Forelimb muscle (tissue), 1 donor: ENCODE measurements at regions not wholly inside any gene's neighbourhood (a gene's known extent, or its start where the extent isn't known, plus 50 kb on each side); places are given as distances from the start of the nearest gene placed in this dataset.
"Not testable (repeated sequence)": the region's sequence is repeated elsewhere in the genome, so short reads cannot be mapped to it uniquely, and the experiment has no call there.

ENCODE experiments used
- DNase-seq: peaks from one replicate; pipeline ENCODE4 v3.0.0-alpha.2; 2013; ENCODE audit warnings: low read depth

DNA sequence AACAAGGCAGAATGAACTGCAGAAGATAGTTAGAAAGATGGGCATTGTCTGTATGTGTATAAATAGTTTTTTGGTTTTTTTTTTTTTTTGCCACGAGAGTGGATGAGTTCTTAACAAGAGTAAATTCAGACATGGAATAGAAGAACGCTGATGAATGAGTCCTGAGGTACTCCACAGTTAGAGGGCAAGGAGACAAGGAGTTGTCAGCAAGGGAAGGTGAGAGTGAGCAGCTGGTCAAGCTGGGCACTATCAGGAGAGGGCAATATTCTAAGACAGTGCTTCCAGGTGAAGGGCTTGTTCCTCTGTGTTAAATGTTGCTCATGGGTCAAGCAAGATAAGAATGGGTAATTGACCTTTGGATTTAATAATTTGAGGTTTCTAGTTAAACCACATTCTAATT is 138.6 kb upstream of the FAM78B start:
- DNase-seq, result no peak

DNA sequence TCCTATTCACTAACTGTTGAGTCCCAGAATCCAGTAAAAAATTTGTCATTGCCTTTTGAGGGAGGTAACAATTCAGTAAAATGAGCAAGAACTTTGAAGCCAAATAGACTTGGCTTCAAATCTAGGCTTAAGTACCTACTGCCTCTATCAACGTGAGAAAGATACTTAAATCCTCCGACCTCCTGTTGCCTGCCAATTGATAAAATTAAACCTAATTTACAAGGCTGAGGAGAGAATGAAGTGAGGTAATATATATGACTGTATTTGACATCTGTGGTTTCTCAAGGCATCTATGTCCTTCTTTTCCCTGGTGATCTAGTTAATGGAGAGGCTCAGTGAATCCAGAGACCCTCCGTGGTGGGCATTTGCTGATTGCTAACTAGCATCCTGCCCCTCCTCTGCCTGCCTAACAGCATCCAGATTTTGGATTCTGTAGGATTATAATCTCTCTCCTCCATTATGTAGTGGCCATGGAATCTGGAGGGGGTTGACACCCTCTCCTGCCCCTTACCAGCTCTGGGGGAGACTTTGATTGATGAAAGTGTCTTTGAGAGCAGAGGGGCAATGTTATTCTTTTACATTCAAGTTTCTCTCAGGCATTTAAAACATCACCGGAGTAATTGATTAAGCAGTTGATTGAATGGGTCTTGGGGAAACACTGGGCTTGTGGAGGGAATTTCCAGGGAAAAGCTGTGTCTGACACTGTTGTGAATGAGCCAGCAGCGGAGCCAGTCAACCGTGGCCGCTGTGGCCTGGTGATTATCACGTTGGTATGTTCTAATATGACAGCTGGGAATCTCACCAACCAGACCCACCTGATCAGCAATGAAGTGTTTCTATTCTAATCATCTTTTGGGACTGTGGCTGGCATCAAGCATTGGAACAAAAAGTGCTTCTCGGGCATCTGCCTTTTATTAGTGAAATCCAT is 140.7 kb upstream of the FAM78B start:
- DNase-seq, result no peak

DNA sequence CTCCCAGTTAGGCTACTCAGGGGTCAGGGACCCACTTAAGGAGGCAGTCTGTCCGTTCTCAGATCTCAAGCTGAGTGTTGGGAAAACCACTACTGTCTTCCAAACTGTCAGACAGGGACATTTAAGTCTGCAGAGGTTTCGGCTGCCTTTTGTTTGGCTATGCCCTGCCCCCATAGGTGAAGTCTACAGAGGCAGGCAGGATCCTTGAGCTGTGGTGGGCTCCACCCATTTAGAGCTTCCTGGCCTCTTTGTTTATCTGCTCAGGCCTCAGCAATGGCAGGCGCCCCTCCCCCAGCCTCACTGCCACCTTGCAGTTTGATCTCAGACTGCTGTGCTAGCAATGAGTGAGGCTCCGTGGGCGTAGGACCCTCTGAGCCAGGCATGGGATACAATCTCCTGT is 149.5 kb upstream of the FAM78B start:
- not testable (repeated sequence) for DNase-seq

DNA sequence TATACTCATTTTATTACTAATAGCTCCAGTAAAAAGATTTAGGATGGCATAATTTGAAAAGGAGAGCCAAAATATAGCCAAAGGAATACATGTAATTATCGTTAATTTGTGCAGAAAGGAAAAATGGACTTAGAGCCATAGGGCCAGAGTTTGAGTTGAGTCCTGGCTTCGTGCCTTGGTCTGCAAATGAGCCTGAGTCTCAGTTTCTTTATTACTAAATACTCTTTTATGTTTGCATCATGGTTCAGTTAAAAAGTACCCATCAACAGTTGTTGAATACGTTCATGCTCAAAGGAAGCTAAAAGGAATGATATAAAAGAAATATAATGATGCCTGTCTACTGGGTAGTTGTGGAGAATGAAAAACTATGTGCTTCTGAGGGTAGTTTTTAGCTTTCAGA is 155.7 kb upstream of the FAM78B start:
- no peak for DNase-seq

DNA sequence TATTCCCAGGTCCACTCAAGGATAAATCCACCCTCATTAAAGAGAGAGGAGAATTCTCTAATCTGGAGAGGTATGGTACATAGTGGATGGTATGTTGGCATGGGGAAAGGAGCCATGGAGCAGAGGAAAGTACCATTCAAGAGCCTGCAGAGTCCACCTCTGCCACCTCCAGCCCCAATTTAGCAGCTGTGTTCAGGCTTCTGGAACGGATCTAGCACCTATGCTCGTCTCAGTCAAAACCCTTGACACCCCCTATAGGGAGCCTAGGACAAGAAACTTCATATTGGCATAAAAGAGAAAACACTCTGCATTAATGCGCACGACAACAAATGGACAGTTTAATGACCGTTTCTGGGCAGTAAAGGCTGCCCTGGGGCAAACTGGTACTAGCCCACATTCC is 161.1 kb upstream of the FAM78B start:
- DNase-seq, result no peak

DNA sequence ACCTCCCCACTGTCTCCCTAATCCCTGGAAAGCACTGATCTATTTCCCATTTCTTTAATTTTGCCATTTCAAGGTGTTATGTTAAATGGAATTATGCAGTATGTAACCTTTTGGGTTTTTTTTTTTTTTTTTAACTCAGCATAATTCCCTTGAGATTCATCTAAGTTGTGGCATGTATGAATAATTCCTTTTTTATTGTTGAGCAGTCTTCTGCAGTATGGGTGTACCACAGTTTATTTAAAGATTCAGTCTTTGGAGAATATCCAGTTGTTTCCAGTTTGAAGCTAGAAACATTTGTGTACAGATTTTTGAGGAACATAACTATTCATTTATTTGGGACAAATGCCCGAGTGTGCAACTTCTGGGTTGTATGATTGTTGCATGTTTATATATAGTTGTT is 162.2 kb upstream of the FAM78B start:
- DNase-seq, result no peak

DNA sequence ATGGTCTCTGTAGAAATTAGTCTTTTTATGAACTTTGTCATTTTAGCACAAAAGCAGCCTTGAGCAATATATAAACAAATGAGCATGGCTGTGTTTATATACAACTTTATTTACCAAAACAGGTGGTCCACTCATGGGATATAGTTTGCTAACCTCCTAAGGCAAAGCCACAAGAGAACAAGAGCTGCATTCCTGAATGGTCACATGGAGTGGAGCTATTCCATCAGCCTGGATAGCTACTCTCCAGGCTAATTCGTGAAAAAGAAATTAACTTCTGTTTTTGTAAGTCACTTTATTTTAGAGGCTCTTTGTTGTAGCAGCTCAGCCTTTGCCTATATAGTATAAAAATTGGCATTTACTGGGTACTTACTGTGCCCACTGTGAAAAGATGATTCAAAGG is 163.3 kb upstream of the FAM78B start:
- no peak for DNase-seq

DNA sequence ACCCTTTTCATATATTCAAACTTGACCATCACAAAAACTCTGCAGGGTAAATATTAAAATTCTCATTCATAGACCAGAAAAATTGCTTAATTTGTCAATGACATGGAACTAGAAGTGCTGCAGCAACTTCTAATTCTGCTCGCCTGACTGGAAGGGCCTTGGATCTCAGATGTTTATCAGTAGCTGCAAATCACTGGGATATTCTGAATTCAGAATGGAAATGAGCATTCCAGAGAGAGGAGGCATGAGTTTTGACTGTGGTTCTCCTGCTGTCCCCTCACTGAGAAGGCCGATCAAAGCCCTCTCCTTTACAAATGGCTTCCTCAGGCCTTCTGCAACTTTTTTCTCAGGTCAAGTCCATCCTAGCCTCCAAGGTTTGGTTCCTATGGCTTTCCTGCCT is 171.3 kb upstream of the FAM78B start:
- no peak for DNase-seq

DNA sequence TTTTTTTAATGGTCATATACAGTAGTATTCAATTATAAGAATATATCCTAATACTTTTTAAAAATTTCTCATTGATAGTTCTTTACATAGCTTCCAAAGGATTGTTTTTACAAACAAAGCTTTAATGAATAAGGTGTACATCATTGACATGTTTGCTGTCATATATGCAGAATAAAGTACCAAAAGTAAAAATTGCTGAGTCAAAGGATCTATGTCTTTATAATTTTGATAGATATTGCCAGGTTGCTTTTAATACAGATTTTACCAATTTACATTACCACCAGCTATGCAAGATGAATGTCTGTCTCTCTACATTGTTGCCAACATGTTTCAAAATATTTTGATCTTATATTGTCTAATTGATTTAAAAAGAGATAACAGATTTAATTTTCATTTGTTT is 173.9 kb upstream of the FAM78B start:
- DNase-seq, result no peak

DNA sequence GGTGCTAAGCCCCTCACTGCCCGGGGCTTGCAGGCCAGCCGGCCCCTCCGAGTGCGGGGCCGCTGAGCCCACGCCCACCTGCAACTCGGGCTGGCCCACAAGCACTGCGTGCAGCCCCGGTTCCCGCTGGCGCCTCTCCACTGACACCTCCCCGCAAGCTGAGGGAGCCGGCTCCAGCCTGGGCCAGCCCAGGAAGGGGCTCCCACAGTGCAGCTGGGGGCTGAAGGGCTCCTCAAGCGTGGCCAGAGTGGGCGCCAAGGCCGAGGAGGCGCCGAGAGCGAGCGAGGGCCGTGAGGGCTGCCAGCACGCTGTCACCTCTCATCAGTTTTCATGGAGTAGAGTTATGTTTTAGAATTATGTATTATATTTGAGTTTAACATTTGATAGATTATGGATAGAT is 176.5 kb upstream of the FAM78B start:
- DNase-seq, result no peak

DNA sequence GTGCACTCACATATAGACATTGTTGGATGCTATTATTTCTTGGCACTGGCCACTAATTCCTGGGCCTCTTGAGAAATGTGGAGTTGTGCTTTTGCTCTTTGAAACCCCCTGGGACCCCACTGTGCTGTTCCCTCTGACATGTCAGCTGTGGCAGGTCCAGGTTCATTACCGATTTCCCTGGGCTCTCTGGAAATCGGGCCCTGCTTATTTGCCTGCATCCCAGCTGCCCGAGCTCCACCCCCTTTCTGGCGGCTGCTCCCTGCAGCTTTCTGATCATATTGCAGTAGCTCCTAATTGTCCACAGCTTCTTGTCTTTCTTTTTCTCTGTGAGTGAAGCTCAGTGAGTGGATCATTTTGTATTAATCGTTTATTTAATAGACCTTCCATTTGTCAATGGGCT is 183.7 kb upstream of the FAM78B start:
- no peak for DNase-seq

DNA sequence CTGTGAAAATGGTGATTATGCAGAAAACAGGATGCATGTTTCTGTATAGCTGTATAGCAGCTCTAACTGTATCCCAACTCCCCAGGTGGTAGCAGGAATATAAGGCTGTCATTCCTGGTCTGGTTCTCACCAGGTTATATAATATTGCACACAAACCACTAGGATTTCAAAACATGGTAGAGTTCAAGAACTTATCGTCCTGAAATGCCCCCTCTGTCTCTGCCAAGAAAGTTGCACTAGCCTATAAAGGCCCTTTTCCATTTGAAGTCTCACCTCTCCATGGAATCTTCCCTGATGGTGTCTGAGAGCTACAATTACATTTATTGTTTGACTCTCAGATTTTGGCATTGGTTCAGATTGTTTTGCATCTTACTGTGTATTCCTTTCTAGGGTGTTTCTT is 184.9 kb upstream of the FAM78B start:
- DNase-seq, result no peak

DNA sequence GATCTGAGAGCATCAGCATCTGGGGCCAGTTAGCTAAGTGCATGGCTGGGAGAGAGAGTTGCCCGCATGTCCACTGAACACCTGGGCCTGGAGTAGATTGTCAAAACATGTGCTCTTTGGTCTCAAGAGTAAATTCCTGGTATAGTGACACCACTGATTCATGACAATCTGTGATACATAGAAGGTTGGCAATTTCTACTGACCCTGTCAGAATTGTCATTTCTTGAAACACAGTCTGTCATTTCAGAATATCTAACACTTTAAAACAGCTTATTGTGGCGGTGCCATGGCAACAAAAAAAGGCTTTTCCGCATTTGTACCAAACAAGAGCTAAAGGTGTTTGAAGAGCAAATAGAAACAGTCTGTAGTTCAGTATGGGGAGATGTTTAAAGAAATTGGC is 186.4 kb upstream of the FAM78B start:
- no peak for DNase-seq

DNA sequence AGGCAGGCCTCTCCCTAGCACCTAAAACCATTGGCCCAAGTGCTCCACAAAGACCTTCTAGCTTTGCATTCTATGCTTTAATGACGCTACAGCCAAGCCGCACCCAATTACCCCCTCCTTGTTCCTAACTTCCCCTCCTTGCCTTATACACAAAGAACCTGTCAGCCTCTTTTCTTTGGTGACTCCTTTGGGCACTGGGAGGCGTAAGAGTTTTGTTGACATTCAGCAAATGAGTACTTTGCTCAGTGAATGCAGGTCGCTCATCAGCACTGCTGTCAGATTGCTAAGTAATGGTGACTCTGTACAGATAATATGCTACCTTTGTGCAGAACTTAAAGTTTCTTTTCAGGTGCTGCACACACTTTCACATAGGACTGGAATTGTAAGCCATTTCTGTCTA is 187.6 kb upstream of the FAM78B start:
- no peak for DNase-seq

DNA sequence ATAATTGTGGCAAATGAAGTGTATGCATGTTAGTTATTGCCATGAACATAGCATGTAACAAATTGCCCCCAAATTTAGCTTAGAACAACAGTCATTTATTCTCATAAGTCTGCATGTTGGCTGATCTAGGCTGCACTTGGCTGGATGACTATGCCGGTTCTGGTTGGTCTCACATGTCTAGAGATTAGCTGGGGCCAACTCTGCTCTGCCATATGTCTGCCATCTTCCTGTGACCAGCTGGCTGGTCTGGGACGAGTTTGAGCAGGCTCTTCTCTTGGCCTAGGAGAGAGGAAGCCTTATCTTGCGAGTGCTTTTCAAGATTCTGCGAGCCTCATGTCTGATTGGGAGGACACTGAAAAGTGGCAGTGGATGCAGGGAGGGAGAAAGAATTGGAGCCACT is 198.3 kb upstream of the FAM78B start:
- DNase-seq, result no peak

DNA sequence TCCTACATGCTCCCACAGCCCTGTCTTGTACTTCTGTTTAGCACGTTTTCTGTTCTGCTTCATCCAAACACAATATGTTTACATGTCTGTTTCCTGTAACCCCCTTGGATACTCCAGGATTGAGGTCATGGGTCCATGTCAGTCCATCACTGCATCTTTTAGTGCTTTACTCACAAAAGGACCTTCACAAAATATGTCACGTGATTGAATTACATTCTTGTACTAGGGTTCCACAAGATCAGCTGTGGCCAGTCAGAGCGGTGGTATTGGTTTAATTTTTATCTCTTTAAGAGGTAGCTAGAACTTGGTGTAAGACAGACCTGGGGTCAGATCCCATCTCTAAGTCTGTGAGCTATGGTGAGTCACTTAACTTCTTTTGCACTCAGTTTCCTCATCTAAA is 201.2 kb upstream of the FAM78B start:
- DNase-seq, result no peak

DNA sequence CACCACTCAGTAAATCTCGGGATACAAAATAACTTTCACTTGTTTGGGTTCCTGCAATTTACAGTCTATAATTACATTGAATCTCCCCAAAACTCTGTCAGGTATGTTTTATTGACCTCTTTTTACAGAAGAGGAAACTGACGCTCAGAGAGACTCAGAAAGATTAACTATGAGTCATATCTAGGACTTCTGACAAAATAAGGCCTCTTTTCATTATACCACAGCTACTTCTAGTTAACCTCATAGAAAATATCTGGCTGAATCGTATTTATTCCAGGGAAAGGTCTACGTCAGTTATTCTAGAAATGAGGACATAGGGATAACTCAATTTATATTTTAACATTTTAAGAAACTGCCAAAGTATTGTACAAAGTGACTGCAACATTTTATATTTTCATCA is 211.1 kb upstream of the FAM78B start:
- DNase-seq, result no peak

DNA sequence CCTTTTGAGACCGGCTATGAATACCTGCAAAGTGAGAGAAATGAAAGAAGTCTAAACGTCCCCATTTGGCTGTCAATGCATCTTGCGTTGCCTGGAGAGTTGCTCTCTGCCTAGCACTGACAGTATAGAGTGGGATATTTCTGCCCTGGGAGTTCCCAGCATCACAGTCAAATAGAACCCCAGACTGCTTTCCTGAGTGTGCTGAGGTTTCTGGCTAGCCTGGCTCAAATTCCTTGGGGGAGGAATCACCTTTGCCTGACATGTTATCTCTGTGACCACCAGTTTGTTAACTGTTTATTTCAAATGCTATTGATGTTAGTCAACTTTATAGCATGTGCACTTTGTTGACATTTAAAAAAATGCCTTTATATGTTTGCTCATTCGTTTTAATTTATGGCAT is 212.0 kb upstream of the FAM78B start:
- DNase-seq, result no peak

DNA sequence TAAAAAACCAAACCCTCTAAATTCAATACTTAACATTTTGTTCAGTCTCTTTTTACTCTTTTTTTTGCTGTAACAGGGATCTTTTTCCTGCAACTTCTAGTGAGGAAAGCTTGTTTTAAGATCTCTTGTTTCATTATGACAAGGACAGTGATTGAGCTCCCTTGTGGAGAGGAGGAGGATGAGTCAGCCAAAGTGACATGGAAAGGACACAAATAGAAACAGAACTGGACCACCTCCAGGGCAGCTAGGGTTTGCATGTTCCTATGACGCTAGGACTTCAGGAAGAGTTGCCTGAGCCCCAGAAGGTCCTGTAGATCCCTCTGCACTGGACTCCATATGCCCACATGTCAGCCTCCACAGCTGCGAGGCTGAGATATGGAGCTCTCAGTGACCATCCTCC is 212.6 kb upstream of the FAM78B start:
- no peak for DNase-seq

DNA sequence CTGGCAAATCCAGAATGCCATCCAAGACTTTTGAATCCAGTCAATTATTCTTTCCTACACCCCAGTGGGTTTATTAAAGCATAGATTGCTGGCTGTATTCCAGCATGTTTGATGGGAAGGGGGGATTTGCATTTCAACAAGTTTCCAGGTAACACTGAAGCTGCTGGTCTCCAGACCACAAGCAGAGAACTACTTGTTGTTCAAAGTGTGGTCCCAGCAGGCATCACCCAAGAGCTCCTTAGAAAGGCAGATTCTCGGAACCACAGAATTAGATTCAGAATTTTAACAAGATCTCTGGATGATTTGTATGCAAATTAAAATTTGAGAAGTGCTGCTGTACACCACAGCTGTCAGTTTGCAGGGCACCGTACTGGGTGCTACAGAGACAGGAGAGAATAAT is 216.3 kb upstream of the FAM78B start:
- DNase-seq, result no peak

DNA sequence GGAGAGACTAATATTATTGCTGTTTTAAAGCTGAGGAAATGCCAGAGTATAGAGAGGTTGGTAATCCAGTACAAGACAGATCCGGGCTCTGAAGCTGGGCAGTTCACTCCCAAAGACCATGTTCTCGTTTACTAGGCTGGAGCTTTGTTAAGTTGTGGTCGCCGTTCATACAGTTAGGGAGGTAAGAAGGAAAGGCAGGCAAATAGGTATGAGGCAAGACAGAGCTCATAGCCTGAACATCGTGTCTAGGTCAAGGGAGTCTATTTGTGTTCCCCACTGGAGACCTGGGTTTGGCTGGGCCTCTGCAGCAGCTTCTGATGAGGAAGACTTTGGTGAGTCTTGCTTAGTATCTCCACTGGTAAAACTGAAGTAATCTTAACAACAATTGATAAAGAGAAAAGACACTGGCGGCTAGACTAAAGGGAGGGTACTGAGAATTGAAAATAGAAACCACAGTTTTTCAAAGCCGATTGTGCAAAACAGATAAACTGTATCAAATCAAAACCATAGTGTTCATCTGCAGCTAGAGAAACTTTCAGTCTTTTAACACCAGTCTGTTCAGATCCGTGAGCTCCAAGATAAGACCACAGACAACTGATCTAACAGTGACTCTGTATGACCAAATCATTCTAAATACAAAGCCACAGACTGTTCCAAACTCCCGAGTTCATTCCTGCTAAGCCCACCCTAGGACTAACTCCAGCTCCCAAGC is 217.0 kb upstream of the FAM78B start:
- no peak for DNase-seq

DNA sequence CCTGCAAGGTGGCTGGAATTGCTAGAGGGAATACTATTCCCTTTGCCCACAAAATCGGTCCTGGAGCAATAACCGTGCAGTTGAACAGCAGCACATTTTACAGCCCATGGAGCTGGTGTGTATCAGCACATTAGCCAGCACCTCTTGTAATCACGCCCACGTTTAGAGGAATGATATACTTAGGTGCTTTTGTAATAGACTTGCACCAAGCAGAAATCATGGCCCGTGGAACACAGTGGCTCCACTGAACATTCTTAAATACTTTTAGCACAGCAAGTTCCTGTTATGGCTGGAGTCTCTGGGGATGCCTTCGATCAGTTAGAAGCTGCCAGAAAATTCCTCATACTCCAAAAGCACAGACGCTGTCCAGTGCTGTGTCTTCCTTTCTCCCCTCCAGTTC is 218.1 kb upstream of the FAM78B start:
- peak; percentile 2 for DNase-seq

DNA sequence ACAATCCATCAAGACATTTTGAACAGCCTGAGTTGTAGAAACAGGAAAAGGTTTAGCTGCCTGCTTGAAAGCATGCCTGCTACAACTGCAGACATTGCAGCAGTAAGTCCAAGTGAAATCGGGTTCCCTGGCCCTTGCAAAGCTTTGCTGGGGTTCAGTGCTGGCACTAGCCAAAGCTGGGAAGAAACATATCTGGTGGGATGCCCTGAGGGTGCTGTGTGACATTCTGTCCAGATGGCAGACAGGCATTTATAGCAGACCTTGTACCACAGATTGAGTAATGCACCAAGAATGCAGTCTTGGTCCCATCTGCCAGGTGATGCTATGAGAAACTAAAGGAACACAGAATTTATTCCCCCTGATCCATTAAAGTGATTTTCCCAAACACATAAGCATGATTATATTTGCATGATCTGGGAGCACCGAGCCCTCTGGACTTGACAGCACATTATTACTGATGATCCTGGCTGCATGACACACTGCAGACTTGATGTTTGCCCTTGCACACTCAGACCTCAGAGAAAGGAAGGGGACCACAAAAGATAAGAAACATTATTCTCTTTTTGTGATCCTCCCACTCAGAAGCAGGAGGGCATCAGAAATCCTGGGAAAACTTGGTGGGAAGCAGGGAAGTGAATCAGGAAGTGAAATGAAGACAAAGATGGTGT is 223.7 kb upstream of the FAM78B start:
- no peak for DNase-seq
